B cell (primary cell): ENCODE measurements at regions not wholly inside any gene's neighbourhood (a gene's known extent, or its start where the extent isn't known, plus 50 kb on each side); places are given as distances from the start of the nearest gene placed in this dataset.

Experiments
- ATAC-seq: fragments of 200-7000 bp; cut with Tn5 transposase; one replicate; pipeline ENCODE4 v1.10.0; 2021; ENCODE audit warnings: low read depth, mild to moderate bottlenecking, moderate number of reproducible peaks, moderate library complexity
- CTCF ChIA-PET: fragments of 350-600 bp; sonication (Branson Sonifier 250); formaldehyde crosslinking; loops from one replicate; lab custom pipeline; 2021; ENCODE audit warnings: antibody characterized with exemption, inconsistent platforms; lab: Charles Lee
- POLR2A ChIA-PET: fragments of 350-600 bp; sonication (Branson Sonifier 250); formaldehyde crosslinking; loops from one replicate; lab custom pipeline; 2021; ENCODE audit warnings: antibody characterized with exemption; lab: Charles Lee
- DNase-seq: peaks from one replicate; pipeline ENCODE4 v3.0.0; 2013
- H2AFZ ChIP-seq: 2 replicates; pipeline ENCODE4 v1.6.1; 2012; ENCODE audit warnings: mild to moderate bottlenecking, low read depth, low read length; ENCODE audit not compliant: insufficient read depth, poor library complexity, severe bottlenecking
- H3K27ac ChIP-seq, 2 donors: 1 replicate in 1 of 2; 2 replicates in 1 of 2; pipeline ENCODE4 v1.5.1; 2012 to 2013; ENCODE audit warnings: low read length in 2 of 2, mild to moderate bottlenecking in 2 of 2, moderate library complexity in 1 of 2
- H3K27me3 ChIP-seq, 4 experiments: fragments of 200-600 bp in 1 of 4; sonication (generic) in 1 of 4; replicated peaks in 1 of 4; 1 replicate in 2 of 4; 2 replicates in 2 of 4; pipeline versions ENCODE4 v1.6.1 to v1.7.0; 2013 to 2016; ENCODE audit warnings: low read length in 3 of 4, mild to moderate bottlenecking in 2 of 4, mixed read lengths in 1 of 4, moderate library complexity in 1 of 4; ENCODE audit not compliant: insufficient read depth in 4 of 4, control insufficient read depth in 3 of 4; ENCODE audit errors: control extremely low read depth in 1 of 4
- H3K36me3 ChIP-seq, 2 experiments: replicated peaks in 1 of 2; 1 replicate in 1 of 2; 2 replicates in 1 of 2; pipeline versions ENCODE4 v1.6.1 to v1.7.1; 2013; ENCODE audit warnings: low read length in 1 of 2; ENCODE audit not compliant: insufficient read depth in 2 of 2, control insufficient read depth in 1 of 2; ENCODE audit errors: control extremely low read depth in 1 of 2, extremely low read depth in 1 of 2
- H3K4me1 ChIP-seq, 2 donors: fragments of 200-600 bp in 1 of 2; sonication (generic) in 1 of 2; 1 replicate in 1 of 2; 2 replicates in 1 of 2; pipeline versions ENCODE4 v1.5.1 to v1.6.1; 2013 to 2017; ENCODE audit warnings: low read length in 2 of 2; ENCODE audit not compliant: control insufficient read depth in 2 of 2, insufficient read depth in 2 of 2
- H3K4me2 ChIP-seq: replicated peaks from 2 replicates; pipeline ENCODE3; 2012; ENCODE audit warnings: mild to moderate bottlenecking, low read depth, low read length; ENCODE audit not compliant: poor library complexity, severe bottlenecking
- H3K4me3 ChIP-seq, 5 experiments: fragments of 200-600 bp in 1 of 5; sonication (generic) in 1 of 5; 1 replicate in 3 of 5; 2 replicates in 2 of 5; pipeline versions ENCODE4 v1.5.1 to v1.7.0; 2011 to 2016; ENCODE audit warnings: low read length in 4 of 5, mild to moderate bottlenecking in 4 of 5, low read depth in 2 of 5, control low read depth in 1 of 5, moderate library complexity in 1 of 5; ENCODE audit not compliant: insufficient read depth in 1 of 5; ENCODE audit errors: control extremely low read depth in 1 of 5, extremely low read depth in 1 of 5
- H3K79me2 ChIP-seq: fragments of 200-600 bp; sonication (generic); one replicate; pipeline ENCODE4 v1.6.0; 2016; ENCODE audit warnings: low read length; ENCODE audit not compliant: control insufficient read depth, insufficient read depth
- H3K9ac ChIP-seq: fragments of 200-600 bp; sonication (generic); 2 replicates; pipeline ENCODE4 v1.6.1; 2017; ENCODE audit warnings: mild to moderate bottlenecking, low read length, moderate library complexity
- H3K9me3 ChIP-seq, 3 donors: one replicate each; pipeline versions ENCODE4 v1.6.1 to v1.7.1; 2013; ENCODE audit warnings: low read length in 2 of 3; ENCODE audit not compliant: control insufficient read depth in 2 of 3, insufficient read depth in 1 of 3; ENCODE audit errors: control extremely low read depth in 1 of 3
- H4K20me1 ChIP-seq: 2 replicates; pipeline ENCODE4 v1.6.0; 2012; ENCODE audit warnings: mild to moderate bottlenecking, low read length; ENCODE audit not compliant: insufficient read depth, control insufficient read depth, poor library complexity, severe bottlenecking
- H3K27ac Mint-ChIP-seq: one replicate; pipeline ENCODE4 v1.8.0; 2021; ENCODE audit warnings: mixed read lengths
- H3K27me3 Mint-ChIP-seq: one replicate; pipeline ENCODE4 v1.8.0; 2021; ENCODE audit warnings: mixed read lengths
- H3K4me1 Mint-ChIP-seq: one replicate; pipeline ENCODE4 v1.8.0; 2021; ENCODE audit warnings: mixed read lengths
- H3K4me3 Mint-ChIP-seq: one replicate; pipeline ENCODE4 v1.8.0; 2021; ENCODE audit warnings: mixed read lengths
- H3K9me3 Mint-ChIP-seq: one replicate; pipeline ENCODE4 v1.8.0; 2022; ENCODE audit warnings: mixed read lengths; ENCODE audit not compliant: insufficient read depth
- CTCF ChIP-seq: fragments of 200-600 bp; IDR thresholded peaks from one replicate; pipeline ENCODE4 v1.8.0; 2022; ENCODE audit warnings: antibody characterized with exemption, mild to moderate bottlenecking
- EZH2 ChIP-seq: IDR thresholded peaks from 2 replicates; pipeline ENCODE4 v1.6.1; 2012; ENCODE audit warnings: borderline replicate concordance, low read depth, mild to moderate bottlenecking, moderate library complexity, low read length; ENCODE audit not compliant: insufficient read depth, poor library complexity, severe bottlenecking
- WGBS: methylation state at CpG from one replicate; pipeline ENCODE4 v1.1.5; 2013; ENCODE audit warnings: missing lambda C conversion rate; ENCODE audit not compliant: insufficient coverage; 5-methylcytosine and 5-hydroxymethylcytosine counted together
- intact Hi-C: fragments of 100-400 bp; cut with micrococcal nuclease; formaldehyde crosslinking; loops from one replicate; pipeline ENCODE4 v1.10.0; 2022

GRCh38 chr6:113697632-113698410, 159.3 kb upstream of the MARCKS start:
- Histone ChIP-seq H3K79me2 (no peaks in the 10 kb centered on the region), H3K4me2 (no peak overlapping the region), H4K20me1 (no peaks in the 10 kb centered on the region), H3K9ac (no peak overlapping the region), H2AFZ (no peak overlapping the region), H3K27ac (no peak overlapping the region), H3K4me3 (no peak overlapping the region), H3K27me3 (no peaks in the 10 kb centered on the region), H3K36me3 (no peaks in the 10 kb centered on the region), H3K4me1 (peaks cover 0 to 3% of the 10 kb centered on the region in 2 donors), H3K9me3 (no peaks in the 10 kb centered on the region)
- H3K4me3 Mint-ChIP-seq: no peak overlapping the region
- no peak for DNase-seq
- intact Hi-C loops: no loop called here
- peaks cover 5% of the 10 kb centered on the region for H3K4me1 Mint-ChIP-seq
- POLR2A ChIA-PET: no interaction called here
- TF ChIP-seq CTCF: no peak
- no peak for TF ChIP-seq EZH2
- CTCF ChIA-PET: no interaction called here
- peak overlapping the region; percentile 1 for H3K27ac Mint-ChIP-seq
- no peaks in the 10 kb centered on the region for H3K9me3 Mint-ChIP-seq
- no CpG with 5 or more reads among the region's 4 CpGs for WGBS
- no peaks in the 10 kb centered on the region for H3K27me3 Mint-ChIP-seq
- ATAC-seq: no peak

GRCh38 chr6:113699239-113699638, 157.9 kb upstream of the MARCKS start:
- ChIA-PET CTCF (no interaction called here), POLR2A (no interaction called here)
- DNase-seq: no peak
- Histone ChIP-seq H3K27me3 (no peaks in the 10 kb centered on the region), H3K4me1 (peaks cover 0 to 3% of the 10 kb centered on the region in 2 donors), H3K79me2 (no peaks in the 10 kb centered on the region), H3K4me2 (no peak overlapping the region), H4K20me1 (no peaks in the 10 kb centered on the region), H3K9me3 (no peaks in the 10 kb centered on the region), H3K4me3 (no peak overlapping the region), H3K36me3 (no peaks in the 10 kb centered on the region), H3K9ac (no peak overlapping the region), H3K27ac (no peak overlapping the region), H2AFZ (no peak overlapping the region)
- no peak for TF ChIP-seq EZH2
- no peak for TF ChIP-seq CTCF
- Mint-ChIP-seq H3K4me1 (peaks cover 5% of the 10 kb centered on the region), H3K27ac (no peak overlapping the region), H3K9me3 (no peaks in the 10 kb centered on the region), H3K27me3 (no peaks in the 10 kb centered on the region), H3K4me3 (no peak overlapping the region)
- ATAC-seq: no peak
- intact Hi-C loops: no loop called here
